HG02610 (cell line): ENCODE measurements at regions not wholly inside any gene's neighbourhood (a gene's known extent, or its start where the extent isn't known, plus 50 kb on each side); places are given as distances from the start of the nearest gene placed in this dataset.

Source experiments
- ATAC-seq: cut with Tn5 transposase; IDR thresholded peaks from one replicate; pipeline ENCODE4 v1.9.1; 2021; ENCODE audit warnings: mild to moderate bottlenecking, moderate library complexity; ENCODE audit not compliant: unreplicated experiment

- no peak for ATAC-seq
Observed at GRCh38 chr6:51360287-51360686, 541.6 kb downstream of the TFAP2B start.

GRCh38 chr6:51365566-51365965 is 546.9 kb downstream of the TFAP2B start:
- no peak for ATAC-seq

- ATAC-seq, result no peak
Observed at GRCh38 chr6:51369485-51369884, 550.8 kb downstream of the TFAP2B start.

DNA sequence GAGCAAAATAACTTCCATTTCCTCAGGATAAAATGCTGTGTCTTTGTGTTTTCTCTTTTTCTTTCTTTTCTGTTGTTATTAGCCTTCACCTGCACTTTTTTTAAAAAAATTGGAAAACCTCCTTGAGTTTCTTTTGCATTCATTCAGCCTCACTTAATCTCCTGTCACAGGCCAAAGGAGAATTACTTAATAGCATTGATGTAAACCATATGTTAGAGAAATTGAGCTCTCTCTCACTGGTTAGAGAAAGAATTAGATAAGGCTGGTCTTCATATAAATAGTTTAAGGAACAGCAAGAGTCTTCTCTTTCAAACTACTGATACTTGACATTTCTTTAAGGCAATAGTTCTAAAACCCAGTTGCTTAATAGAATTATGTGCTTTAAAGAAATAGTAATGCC is 564.2 kb downstream of the TFAP2B start:
- no peak for ATAC-seq

- no peak for ATAC-seq
Observed at GRCh38 chr6:51384736-51385135, 566.1 kb downstream of the TFAP2B start.

DNA sequence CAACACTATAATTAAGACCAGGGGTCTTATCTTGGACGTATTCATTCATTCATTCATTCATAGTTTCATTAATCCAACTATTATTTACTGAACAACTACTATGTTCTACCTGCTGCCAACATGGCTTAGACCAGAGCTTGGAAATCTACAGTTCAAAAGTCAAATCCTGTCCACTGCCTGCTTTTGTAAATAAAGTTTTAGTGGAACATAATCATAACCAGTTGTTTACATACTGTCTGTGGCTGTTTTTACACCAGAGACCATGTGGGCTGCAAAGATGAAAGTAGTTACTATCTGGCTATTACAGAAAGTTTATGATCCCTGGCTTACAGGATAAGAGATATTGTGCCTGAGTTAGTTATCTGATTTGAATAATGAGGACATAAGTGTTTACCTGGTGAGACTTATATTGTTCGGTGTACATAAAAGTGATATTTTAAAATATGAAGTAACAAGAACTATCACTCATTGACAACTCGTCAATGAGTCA is 567.7 kb downstream of the TFAP2B start:
- ATAC-seq, result no peak

DNA sequence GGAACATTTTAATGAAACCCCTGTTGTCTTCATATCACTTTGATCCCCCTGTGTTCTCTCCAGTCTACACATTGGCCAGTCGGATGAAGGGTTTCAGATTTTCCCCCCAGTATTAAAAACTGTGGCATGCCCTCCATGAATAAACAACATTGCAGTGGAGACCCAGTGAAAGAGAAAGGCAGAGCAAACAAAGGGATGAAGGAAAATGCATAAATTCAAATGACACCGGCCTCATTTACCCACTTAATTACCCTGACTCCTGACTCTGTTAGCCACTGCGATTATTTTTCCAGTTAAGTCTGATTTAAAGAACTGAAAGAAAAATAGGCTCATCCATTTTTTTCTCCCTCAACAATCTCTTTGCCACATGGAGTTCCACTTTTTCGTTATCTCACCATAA is 569.2 kb downstream of the TFAP2B start:
- ATAC-seq, result no peak

DNA sequence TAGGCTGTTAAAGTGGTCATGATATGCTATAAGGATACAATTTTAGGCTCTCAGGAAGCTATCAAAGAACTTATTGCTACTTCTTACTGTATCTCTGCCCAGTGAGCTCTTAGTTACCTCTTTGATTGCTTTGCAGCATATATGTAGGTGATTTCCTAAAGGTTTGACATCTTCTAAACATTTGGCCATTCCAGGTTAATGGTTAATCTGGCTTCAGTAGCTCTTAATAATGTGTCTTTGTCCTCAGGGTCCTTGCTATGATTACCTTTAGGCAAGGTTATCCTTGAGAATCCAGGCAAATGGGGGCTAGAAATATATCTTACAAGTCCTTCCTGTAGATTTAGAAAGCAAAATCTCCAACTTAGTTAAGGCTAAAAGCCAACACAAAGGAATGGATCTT is 575.4 kb downstream of the TFAP2B start:
- ATAC-seq, result no peak

GRCh38 chr6:51396583-51396982 is 577.9 kb downstream of the TFAP2B start:
- ATAC-seq, result no peak

DNA sequence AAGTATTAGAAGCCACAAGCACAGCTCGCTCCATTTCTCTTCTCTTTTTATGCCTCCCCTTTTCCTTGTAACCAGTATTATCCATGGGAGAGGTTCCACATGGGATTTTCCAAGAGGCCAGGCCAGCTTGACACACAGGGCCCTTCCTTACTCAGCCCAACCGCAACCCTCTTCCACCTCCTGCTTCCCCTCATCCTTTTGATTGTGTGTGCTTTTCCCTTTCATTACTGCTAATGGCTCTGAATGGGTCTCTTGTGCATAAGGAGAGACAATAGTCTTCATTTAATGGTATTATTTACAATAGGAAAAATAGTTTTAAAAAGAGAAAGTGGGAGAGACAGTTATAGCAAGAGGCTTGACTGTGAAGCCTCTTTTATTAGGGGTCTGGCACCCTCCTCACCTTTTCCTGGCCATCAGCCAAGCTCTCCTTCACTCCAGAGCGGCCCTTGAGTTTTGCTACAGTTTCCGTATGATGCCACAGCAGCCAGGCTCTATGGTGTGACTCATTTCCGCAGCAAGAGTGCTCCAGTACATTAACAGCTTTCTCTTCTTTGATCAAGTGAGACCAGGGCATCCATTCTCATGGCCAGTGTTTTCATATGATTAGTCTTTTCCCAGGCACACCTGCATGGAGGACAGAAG is 579.5 kb downstream of the TFAP2B start:
- peak; percentile 86 for ATAC-seq

- peak; percentile 47 for ATAC-seq
Observed at GRCh38 chr6:51398793-51399192, 580.1 kb downstream of the TFAP2B start.

DNA sequence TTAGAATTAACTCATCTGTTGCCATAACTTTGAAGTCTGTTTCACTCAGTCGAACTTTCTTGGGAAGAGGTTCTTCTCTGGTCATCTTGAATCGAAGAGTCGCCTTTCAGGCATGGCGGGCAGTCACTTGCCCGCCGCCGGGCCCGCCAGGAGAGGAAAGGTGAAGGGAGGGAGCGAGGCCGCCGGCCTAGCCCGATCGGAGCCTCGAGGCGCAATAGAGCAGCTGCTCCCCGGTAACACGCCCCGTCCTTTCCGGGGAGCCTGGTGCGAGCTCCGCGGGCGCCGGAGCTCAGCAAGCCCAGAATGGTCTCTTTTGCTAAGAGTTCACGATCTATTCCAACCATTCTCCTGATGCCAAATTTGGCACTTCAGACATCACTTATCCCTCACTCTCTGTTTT is 591.8 kb downstream of the TFAP2B start:
- no peak for ATAC-seq

DNA sequence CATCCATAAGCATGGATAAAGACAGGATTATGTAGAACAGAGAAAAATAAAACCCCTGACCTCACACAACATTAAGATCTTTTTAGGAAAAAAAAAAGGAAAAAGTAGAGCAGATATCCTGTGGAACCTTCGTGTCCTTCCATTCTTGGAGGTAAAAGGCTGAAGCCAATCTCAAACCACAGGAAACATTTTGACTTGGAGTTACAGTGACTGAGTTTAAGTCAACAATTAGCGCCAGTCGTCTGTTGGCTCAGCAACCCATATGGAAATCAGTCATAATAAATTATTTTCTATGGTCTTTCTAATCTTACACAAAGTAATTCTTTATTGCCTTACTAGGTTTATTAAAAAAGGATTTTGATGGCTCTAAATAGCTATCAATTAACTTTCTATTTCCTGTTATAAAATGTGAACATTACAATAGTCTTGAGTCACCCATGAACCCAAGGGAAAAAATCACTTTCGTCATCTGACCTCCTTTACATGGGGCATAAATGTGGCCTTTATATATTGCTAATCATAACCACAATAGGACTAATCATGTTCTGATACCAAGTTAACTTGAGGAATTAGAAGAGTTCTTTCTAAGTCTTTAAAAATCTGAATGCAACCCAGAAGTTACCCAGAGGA is 592.9 kb downstream of the TFAP2B start:
- no peak for ATAC-seq

GRCh38 chr6:51414361-51414760 is 595.7 kb downstream of the TFAP2B start:
- no peak for ATAC-seq

- no peak for ATAC-seq
Observed at GRCh38 chr6:51415501-51415900, 596.8 kb downstream of the TFAP2B start.

DNA sequence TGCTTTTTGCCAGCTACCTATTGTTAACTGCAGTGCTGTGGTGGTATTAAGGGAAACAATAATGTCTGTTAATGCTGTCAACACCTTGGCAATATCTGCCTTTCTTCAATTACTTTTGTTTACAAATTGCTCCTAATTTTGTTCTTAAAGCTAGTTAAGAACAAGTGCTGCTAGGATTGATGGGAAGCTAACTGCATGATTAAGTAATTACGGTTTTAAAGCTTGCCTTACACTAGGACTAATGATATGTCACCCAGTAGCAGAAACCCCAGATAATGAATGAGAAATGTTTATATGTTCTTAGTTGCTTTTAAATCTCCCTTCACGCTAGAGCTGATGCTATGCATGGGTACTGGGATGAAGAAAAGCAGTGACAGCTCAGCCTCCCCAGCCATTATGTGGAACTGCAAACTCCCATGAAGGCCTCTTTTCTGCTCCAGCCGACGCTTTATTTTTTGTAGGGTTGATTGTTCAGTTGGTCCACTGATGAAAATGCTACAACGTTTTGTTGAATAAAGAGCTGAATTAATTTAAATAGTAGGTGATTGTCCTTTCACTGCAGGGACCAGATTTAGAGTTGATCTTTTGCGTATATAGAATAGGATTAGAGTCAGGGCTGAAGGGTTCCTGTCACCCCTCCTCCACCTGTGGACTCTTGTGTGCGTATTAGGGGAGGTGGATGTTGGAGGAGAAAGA is 610.5 kb downstream of the TFAP2B start:
- ATAC-seq, result no peak

DNA sequence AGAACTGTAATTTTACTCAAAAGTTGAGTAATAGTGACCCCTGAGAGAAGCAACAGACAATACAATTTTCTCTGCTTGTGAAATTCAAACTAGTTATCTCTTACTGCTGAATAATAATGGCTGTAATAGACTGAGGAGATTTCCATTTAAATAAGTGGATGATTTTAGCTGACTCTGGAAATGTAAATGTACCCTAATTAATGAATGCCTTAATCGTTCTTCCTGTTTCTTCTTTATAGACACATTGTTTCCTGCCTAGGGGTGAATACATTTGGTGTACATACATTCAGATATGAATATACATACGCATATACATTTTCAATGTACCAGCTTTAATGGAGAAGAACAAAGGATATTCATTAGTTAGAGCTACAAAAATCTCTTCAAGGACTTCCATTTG is 611.9 kb downstream of the TFAP2B start:
- no peak for ATAC-seq

DNA sequence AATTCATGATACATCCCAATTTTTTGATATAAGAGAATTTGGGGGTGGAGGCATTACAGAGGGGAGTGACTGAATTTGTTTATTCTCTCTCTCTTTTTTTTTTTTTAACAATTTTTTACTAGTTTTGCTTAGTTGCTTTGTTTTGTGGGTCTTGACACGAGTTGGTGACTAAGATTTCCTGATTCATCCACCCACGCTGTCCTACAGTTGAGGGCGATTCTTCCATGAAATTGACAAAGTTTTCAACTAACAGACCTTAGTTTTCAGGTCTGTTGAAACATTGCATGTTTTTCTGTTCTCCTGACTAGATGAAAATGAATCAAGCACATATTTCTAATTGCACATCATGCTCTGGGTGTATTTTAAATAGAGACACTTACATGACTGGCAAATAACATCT is 613.8 kb downstream of the TFAP2B start:
- ATAC-seq, result no peak

- ATAC-seq, result no peak
Observed at GRCh38 chr6:51450248-51450957, 631.7 kb downstream of the TFAP2B start.

DNA sequence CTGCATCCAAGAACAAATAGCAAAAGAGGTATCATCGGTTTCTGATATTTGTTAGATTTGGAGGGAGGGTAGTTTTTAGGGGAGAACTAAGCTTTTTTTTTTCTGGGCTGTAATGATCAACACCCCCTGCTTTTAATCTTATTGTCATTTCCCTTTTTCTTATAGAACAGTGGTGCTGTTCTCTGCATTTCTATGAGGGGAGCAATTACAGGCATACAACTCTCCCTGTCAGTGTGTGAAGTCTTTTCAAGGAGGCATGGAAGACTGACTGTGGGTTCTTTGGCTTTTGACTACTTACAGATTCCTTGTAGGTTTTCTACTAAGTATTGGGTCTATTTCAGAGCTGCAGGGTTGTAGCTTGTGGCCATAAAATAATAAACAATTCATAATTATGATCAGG is 632.3 kb downstream of the TFAP2B start:
- no peak for ATAC-seq

DNA sequence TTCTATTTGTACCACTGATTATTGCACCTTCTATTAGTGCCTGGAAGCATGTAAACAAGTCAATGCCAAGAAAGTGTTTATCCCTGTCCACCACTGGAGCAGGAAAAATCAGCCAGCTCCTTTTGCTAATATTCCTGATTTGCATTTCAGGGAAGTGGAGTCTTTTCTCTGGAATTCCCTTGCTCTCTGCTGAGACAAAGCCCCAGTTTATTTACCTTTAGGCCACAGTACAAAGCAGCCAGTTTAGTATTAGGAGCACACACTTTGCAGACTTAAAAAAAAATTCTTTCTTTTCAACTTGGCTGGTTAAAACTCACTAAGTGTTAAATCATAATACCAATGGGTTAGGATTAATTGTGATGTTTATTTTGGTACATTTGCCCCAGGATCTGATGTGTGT is 631.1 kb downstream of the PKHD1 start:
- no peak for ATAC-seq

- peak; percentile 94 for ATAC-seq
Observed at GRCh38 chr6:51459958-51460357, 627.5 kb downstream of the PKHD1 start.
